NCI-H2196 treated with DMSO at 0.1 percent for 48 hours (cell line): ENCODE measurements at regions not wholly inside any gene's neighbourhood (a gene's known extent, or its start where the extent isn't known, plus 50 kb on each side); places are given as distances from the start of the nearest gene placed in this dataset.

ENCODE experiments used
- DNase-seq: peaks from one replicate; lab custom pipeline; 2025; ENCODE audit not compliant: unreplicated experiment; lab: John Stamatoyannopoulos, UW

DNA sequence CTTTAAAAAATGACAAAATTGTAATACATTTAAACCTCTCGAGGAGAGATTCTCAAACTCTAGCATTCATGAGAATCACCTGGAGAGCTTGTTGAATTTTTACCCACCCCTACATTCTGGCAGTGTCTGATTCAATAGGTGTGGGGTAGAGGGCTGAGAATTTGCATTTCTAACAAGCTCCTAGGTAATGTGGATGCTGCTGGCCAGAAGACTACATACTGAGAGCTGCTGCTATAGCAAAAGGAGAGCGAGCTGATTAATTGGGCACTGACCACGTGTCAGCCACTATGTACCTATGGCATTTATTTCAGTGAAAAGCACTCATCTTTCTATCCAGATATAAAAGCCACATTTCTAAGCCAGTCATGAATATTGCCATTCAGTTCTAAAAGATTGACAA lies 169.0 kb upstream of the NRSN1 start:
- DNase-seq: no peak

GRCh38 chr6:23964865-23965264 lies 161.2 kb upstream of the NRSN1 start:
- no peak for DNase-seq

DNA sequence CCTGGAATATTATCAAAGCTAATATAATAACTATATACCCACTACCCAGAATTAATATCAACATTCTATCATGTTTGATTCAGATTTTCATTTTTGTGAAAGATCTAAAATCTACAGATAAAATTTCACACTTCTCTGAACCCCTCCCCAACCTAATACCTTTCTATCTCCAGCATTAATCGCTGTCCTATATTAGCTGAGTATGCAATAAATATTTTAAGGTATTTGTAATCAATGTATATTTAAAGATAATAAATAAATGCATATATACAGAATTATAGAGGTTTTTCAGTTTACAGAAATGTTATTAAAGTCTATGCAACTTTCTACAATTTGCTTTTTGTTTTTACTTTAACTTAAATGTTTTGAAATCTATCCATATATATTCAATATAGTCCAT lies 156.7 kb upstream of the NRSN1 start:
- no peak for DNase-seq

DNA sequence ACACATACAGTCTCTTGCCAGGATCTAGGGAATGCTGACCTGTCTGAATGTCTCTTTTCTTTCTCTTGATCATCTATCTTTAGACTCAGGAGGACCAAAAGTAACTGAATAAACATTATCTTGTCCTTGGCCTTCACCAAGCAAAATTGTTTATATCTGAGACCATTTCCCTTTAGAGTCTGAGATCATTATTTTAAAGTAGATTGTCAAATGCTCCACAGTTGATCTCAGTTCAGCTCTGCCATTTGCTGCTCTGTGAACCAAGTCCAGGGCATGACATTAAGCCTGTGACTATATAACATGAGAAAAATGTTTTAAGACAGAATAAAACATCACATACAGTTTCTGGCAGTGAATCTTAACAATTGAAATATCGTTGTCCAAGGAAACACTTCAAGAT lies 148.3 kb upstream of the NRSN1 start:
- no peak for DNase-seq

- DNase-seq: no peak
These were observed 145.1 kb upstream of the NRSN1 start for GRCh38 chr6:23980965-23981364.

- DNase-seq: no peak
These were observed 144.1 kb upstream of the NRSN1 start for GRCh38 chr6:23981923-23982322.

GRCh38 chr6:23983735-23984134 lies 142.3 kb upstream of the NRSN1 start:
- DNase-seq: no peak

DNA sequence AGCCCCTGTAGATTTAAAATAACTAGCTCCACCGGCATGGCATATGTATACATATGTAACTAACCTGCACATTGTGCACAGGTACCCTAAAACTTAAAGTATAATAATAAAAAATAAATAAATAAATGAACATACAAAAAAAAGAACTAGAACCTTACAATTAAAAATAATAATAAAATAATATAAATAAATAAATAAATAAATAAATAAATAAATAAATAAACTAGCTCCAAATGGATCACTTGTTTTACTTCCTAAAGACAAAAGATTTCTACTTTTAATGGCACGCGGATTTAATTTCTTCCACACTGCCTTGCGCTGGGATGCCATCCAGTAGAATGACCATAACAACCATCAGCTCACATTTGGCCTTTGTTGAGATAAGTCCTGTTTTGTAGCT lies 141.0 kb upstream of the NRSN1 start:
- DNase-seq: no peak

DNA sequence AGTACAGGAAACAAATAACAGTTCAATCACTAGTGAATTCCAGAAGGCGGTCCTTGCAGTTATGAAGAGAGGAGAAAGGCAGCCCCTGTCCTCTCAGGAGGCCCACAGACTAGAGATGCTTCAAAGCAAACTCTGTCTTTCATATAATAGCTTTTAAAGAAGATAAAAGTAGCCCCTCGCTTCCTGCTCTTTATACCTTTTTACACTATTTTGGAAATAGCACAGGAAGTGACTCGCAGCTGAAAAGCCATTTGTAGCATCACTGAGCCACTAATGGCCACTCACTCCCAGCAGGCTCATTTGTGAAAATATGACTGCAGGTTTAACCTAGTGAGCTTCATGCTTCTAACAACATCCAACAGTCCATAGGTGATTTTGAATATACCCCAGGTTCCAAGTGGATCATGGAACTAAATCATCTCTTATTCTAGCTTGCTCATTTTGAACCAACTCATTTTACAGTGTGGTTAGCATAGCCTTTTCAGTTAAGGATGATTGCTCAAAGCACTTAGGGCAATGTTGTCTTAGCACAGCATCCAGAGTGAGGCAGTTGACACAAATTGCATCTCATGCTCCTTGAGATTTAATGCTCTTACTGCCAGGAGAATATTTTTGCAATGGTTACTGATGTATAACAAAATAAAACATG lies 136.0 kb upstream of the NRSN1 start:
- DNase-seq: no peak

- no peak for DNase-seq
These were observed 132.0 kb upstream of the NRSN1 start for GRCh38 chr6:23994013-23994412.

GRCh38 chr6:24004062-24004461 lies 122.0 kb upstream of the NRSN1 start:
- DNase-seq: no peak

GRCh38 chr6:24004659-24005058 lies 121.4 kb upstream of the NRSN1 start:
- no peak for DNase-seq

GRCh38 chr6:24006254-24006653 lies 119.8 kb upstream of the NRSN1 start:
- DNase-seq: no peak

- no peak for DNase-seq
These were observed 116.7 kb upstream of the NRSN1 start for GRCh38 chr6:24009319-24009718.

GRCh38 chr6:24010133-24010532 lies 115.9 kb upstream of the NRSN1 start:
- DNase-seq: no peak

GRCh38 chr6:24016286-24016685 lies 109.7 kb upstream of the NRSN1 start:
- no peak for DNase-seq

GRCh38 chr6:24016857-24017256 lies 109.2 kb upstream of the NRSN1 start:
- DNase-seq: no peak

DNA sequence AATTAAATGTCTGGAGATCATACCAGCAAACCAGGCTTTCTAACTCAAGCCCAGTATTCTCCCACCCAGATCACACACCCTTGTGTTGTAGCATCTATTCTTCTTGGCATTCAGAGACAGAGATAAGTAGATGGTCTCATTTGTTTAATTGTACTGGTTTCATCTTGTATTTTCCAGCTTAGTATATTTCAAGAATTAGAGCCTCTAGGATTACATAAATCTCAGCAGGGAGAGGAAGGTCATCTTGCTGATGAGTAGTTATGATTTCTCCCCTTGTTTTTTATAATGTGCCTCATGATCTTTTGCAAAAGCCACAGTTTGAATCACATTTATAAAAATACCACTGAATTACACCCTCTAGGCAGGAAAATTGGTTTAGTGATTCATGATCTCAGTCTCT lies 106.6 kb upstream of the NRSN1 start:
- no peak for DNase-seq

DNA sequence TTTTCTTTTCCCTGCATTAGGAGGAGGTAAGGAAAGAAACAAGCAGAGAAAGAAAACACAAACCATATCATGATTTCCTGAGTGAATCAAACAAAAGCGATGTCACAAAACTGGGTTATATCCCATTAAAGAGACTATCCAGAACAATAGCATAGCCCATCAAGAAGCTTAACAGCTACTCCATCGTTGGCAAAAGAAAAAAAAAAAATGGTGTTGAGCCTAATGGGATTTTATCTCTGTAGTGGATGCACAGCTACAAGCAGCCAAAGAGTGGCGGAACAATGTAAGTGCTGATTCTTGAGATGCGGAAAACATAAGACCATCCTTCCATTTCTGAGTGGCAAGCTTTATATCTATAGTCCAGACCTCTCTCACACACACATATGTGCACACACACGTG lies 106.2 kb upstream of the NRSN1 start:
- DNase-seq: no peak

DNA sequence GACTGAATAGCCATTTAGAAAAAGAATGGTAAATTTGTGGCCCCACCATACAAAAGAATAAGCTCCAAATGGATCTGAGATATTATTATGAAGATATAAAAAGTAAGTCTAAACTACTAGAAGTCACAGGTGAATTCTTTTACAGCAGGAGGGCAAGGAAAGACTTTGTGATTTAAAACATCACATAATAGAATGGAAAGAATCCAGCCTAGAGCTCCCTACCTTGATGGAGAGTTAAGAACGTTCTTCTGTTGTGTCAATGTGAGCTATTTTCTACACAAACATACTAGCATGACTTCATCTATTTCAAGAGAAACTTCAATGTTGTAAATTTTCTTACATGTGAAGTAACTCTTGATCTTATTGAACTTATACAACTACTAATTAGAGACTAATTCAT lies 100.0 kb upstream of the NRSN1 start:
- DNase-seq: no peak

DNA sequence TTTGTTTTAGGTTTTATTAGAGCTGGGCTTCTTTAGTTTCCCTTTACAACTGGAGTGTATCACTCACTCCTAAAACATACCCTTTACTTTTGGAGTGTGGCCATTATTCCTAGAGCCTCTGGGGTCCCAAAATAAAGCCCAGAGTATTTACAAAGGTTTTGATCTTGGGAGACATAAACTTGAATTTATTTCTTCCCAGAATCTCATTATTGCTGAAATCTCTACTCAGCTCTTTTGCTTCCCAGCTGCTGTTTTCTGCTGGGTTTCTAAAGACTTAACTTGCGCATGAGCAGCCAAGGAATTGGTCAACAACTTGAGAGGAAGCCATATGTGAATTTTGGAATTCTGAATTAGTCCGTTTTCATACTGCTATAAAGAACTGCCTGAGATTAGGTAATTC lies 94.5 kb upstream of the NRSN1 start:
- no peak for DNase-seq

DNA sequence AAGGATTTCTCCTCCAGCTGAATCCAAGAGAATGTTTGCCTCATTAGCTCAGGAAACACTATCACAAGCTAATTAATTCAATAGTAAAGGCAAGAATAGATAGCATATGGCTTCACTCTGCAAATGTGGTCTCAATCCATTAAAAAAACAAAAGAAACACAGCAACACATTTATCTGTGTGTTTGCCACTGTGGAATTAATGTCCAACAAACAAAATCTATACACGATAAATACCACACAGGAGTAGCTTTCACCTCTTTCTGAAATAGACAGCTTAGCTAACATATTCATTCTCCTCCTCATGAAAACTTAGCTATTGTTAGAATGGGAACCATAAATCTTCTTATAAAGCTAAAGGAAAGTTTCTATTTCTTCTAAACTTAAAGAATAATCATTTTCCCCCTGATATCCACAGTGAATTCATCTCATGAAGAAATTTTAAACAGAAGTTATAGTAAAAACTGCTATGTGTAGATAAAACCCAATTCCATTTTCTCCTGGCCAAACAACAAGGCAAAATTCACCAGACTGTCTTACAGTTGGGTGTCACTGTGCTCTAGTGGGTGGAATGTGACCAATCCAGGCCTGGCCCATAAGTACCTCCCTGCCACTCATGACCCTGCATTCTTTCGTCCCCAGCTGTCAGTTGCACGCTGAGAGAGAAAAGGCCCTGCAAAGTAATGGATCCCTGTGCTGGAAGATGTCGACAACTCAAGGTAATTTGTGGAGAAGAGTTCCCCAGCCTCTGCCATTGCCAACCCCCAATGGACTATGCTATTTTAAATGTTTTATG lies 92.9 kb upstream of the NRSN1 start:
- DNase-seq: no peak

DNA sequence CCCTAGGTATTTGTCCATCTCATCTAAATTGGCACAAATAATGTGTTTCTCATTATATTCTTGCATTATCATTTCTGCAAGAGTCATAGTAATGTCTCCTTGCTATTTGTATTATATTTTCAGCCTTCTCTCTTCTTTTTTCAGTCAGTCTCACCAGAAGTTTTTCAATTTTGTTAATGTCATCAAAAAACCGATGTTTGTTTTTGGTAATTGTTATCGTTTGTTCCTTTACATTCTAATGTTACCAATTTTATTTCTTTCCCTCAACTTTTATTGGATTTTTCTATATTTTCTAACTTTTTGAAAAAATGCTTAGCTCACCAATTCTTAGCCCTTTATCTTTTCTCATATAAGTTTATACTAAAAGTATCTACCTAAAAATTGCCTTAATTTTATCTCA lies 82.2 kb upstream of the NRSN1 start:
- no peak for DNase-seq
